Sigmoid colon (tissue), 6 donors: ENCODE measurements at regions not wholly inside any gene's neighbourhood (a gene's known extent, or its start where the extent isn't known, plus 50 kb on each side); places are given as distances from the start of the nearest gene placed in this dataset.

Experiments used
- DNase-seq: peaks from one replicate; pipeline ENCODE4 v3.0.0-alpha.2; 2019
- H3K27ac ChIP-seq, 4 donors: fragments of 200-600 bp; sonication (generic); one replicate each; pipeline ENCODE4 v1.5.1; 2016 to 2019; ENCODE audit warnings: mild to moderate bottlenecking in 1 of 4
- H3K27me3 ChIP-seq, 3 donors: fragments of 200-600 bp; sonication (generic); one replicate each; pipeline ENCODE4 v1.5.1; 2019; ENCODE audit warnings: mild to moderate bottlenecking in 1 of 3
- H3K36me3 ChIP-seq, 4 donors: fragments of 200-600 bp; sonication (generic); one replicate each; pipeline ENCODE4 v1.5.1; 2016 to 2019
- H3K4me1 ChIP-seq, 4 donors: fragments of 200-600 bp; sonication (generic); one replicate each; pipeline ENCODE4 v1.5.1; 2017 to 2019
- H3K4me3 ChIP-seq, 4 donors: fragments of 200-600 bp; sonication (generic); one replicate each; pipeline ENCODE4 v1.5.1; 2017 to 2019; ENCODE audit warnings: mild to moderate bottlenecking in 2 of 4, moderate library complexity in 1 of 4
- H3K9me3 ChIP-seq, 4 donors: fragments of 200-600 bp in 3 of 4; sonication (generic) in 3 of 4; one replicate each; pipeline versions ENCODE4 v1.5.1 to v1.6.1; 2013 to 2019
- CTCF ChIP-seq, 4 experiments: fragments of 450-650 bp in 3 of 4; fragments of 200-600 bp in 1 of 4; IDR thresholded peaks; one replicate each; pipeline ENCODE4 v1.5.1; 2016 to 2019; ENCODE audit warnings: antibody characterized with exemption in 4 of 4, mild to moderate bottlenecking in 3 of 4, moderate library complexity in 2 of 4
- EP300 ChIP-seq, 4 donors: sonication (generic); formaldehyde crosslinking; IDR thresholded peaks; one replicate each; pipeline ENCODE4 v1.6.1; 2017; ENCODE audit warnings: antibody characterized with exemption in 4 of 4
- POLR2A ChIP-seq, 2 donors: fragments of 450-650 bp; IDR thresholded peaks; one replicate each; pipeline ENCODE4 v1.6.1; 2016; ENCODE audit warnings: antibody characterized with exemption in 2 of 2, mild to moderate bottlenecking in 2 of 2, moderate library complexity in 2 of 2
- POLR2AphosphoS5 ChIP-seq, 4 donors: sonication (generic); formaldehyde crosslinking; IDR thresholded peaks; one replicate each; pipeline ENCODE4 v1.6.1; 2017; ENCODE audit warnings: antibody characterized with exemption in 4 of 4
- WGBS, 2 donors: extraction: QIAGEN DNeasy Blood & Tissue Kit; methylation state at CpG; one replicate each; pipeline ENCODE4 v1.1.7; 2013; 5-methylcytosine and 5-hydroxymethylcytosine counted together
- intact Hi-C: fragments of 100-400 bp; cut with DNase I; formaldehyde crosslinking; loops from one replicate; pipeline ENCODE4 v1.15.1; 2023
- donor health status: healthy with polysubstance abuse.
- donor health status: healthy.

GRCh38 chr6:15722731-15723130 lies 59.9 kb upstream of the DTNBP1 start:
- Histone ChIP-seq H3K27ac (no peak overlapping the region), H3K4me1 (no peaks in the 10 kb centered on the region), H3K9me3 (no peaks in the 10 kb centered on the region), H3K4me3 (no peak overlapping the region), H3K27me3 (no peaks in the 10 kb centered on the region), H3K36me3 (no peaks in the 10 kb centered on the region)
- intact Hi-C loops = no loop called here
- no peak for TF ChIP-seq POLR2AphosphoS5 (IDR thresholded peaks at IDR 0.05)
- no peak for TF ChIP-seq EP300 (IDR thresholded peaks at IDR 0.05)
- TF ChIP-seq CTCF (IDR thresholded peaks at IDR 0.05) = no peak
- no peak for TF ChIP-seq POLR2A (IDR thresholded peaks at IDR 0.05)
- no peak for DNase-seq
- WGBS, 2 donors = 77 to 97% methylated on average over 2 of the region's 2 CpGs

DNA sequence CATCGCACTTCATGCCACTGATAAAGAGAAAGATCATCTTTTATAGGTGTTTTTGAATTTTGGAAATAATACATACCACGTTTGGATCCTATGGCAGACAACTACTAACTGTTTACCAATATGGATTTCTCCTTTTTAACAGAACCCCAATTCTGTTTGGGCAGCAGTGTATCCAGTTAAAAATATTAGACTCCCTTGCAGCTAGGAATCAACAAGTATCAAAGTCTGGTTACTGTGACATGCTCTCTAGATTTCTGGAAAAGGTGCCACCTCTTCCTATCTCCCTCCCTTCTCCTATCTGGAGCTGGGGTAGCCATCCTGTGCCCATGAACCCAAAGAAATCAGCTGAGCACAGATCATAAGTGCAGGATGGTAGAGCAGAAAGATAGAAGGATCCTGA lies 54.1 kb upstream of the DTNBP1 start:
- Histone ChIP-seq H3K27me3 (no peaks in the 10 kb centered on the region), H3K9me3 (peaks cover 0 to 2% (median 0%) of the 10 kb centered on the region in 4 donors), H3K4me3 (no peak overlapping the region), H3K4me1 (no peaks in the 10 kb centered on the region), H3K36me3 (no peaks in the 10 kb centered on the region), H3K27ac (no peak overlapping the region)
- WGBS, 2 donors = 84 to 86% methylated on average over 2 of the region's 2 CpGs
- no peak for DNase-seq
- intact Hi-C loops = no loop called here
- TF ChIP-seq CTCF (IDR thresholded peaks at IDR 0.05) (no peak), EP300 (IDR thresholded peaks at IDR 0.05) (no peak), POLR2AphosphoS5 (IDR thresholded peaks at IDR 0.05) (no peak), POLR2A (IDR thresholded peaks at IDR 0.05) (no peak)

DNA sequence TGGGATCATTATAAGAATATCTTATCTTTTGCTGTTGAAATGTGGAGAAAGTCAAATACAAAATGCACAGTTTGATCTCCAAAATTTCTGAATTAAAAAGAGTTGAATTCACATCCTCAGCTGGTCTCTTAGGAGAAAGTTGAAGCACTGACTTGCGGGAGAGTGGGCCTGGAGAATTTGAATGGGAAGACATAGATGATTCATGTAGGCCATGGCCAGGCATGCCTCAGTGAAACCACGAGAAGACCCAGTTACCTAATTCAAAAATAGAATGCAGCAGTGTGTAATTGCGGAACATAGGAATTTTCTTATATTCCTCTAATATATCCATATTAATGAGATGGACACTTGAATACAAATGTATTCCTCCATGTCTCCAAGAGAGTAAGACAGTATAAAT lies 53.0 kb upstream of the DTNBP1 start:
- H3K9me3 ChIP-seq = peaks cover 0 to 2% (median 0%) of the 10 kb centered on the region in 4 donors
- 89 to 95% methylated on average over 3 of the region's 3 CpGs for WGBS, 2 donors
- H3K36me3 ChIP-seq = no peaks in the 10 kb centered on the region
- H3K27me3 ChIP-seq = no peaks in the 10 kb centered on the region
- no peak overlapping the region for H3K27ac ChIP-seq
- H3K4me3 ChIP-seq = no peak overlapping the region
- no peak for DNase-seq
- intact Hi-C loops = no loop called here
- H3K4me1 ChIP-seq = no peaks in the 10 kb centered on the region
- TF ChIP-seq CTCF (IDR thresholded peaks at IDR 0.05) = no peak

DNA sequence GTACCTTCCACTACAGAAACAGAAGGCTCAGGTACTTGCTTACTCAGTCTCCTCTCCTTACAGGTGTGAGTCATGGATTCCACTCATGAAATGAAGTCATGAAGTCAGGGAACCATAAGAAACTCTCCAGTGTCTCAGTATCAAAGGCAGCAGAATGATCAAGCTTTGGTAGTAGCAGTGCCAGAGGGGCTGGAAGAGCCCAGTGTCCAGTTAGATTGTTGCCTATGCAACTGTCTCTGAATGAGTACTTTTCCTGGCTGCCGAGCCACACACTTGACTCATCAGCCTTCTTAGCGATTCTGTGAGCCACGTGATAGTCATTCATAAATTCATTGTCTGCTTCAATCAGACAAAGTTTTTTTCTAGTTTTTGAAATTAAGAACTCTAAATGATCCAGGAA lies 52.2 kb upstream of the DTNBP1 start:
- no peak overlapping the region for H3K4me3 ChIP-seq
- DNase-seq = no peak
- H3K36me3 ChIP-seq = no peaks in the 10 kb centered on the region
- H3K27ac ChIP-seq = no peak overlapping the region
- H3K27me3 ChIP-seq = no peaks in the 10 kb centered on the region
- WGBS, 2 donors = 91 to 96% methylated on average over 3 of the region's 3 CpGs
- no peaks in the 10 kb centered on the region for H3K4me1 ChIP-seq
- TF ChIP-seq POLR2AphosphoS5 (IDR thresholded peaks at IDR 0.05) (no peak), POLR2A (IDR thresholded peaks at IDR 0.05) (no peak), EP300 (IDR thresholded peaks at IDR 0.05) (no peak), CTCF (IDR thresholded peaks at IDR 0.05) (no peak)
- intact Hi-C loops = no loop called here
- H3K9me3 ChIP-seq = peaks cover 0 to 2% (median 0%) of the 10 kb centered on the region in 4 donors

- WGBS, 2 donors = 86 to 91% methylated on average over 2 of the region's 2 CpGs
- peaks cover 0 to 2% (median 0%) of the 10 kb centered on the region in 4 donors for H3K9me3 ChIP-seq
- no peaks in the 10 kb centered on the region for H3K4me1 ChIP-seq
- intact Hi-C loops = no loop called here
- H3K4me3 ChIP-seq = no peak overlapping the region
- no peak overlapping the region for H3K27ac ChIP-seq
- no peak for TF ChIP-seq POLR2AphosphoS5 (IDR thresholded peaks at IDR 0.05)
- TF ChIP-seq EP300 (IDR thresholded peaks at IDR 0.05) = no peak
- no peaks in the 10 kb centered on the region for H3K27me3 ChIP-seq
- H3K36me3 ChIP-seq = no peaks in the 10 kb centered on the region
- DNase-seq = no peak
Measured at GRCh38 chr6:15714658-15715057, 51.8 kb upstream of the DTNBP1 start.
